A673 (cell line): ENCODE measurements at regions not wholly inside any gene's neighbourhood (a gene's known extent, or its start where the extent isn't known, plus 50 kb on each side); places are given as distances from the start of the nearest gene placed in this dataset.

ENCODE experiments used
- BruUV-seq: library from RNA; stranded (reverse); fragments of 400-500 nt; replicated peaks from 2 replicates; lab custom pipeline; 2021; lab: Mats Ljungman, UMichigan
- CTCF ChIA-PET: fragments of 300-600 bp; sonication (Branson Sonifier 250); formaldehyde crosslinking; loops from one replicate; lab custom pipeline; 2022; ENCODE audit warnings: antibody characterized with exemption; lab: Charles Lee
- POLR2A ChIA-PET: fragments of 300-600 bp; sonication (Branson Sonifier 250); formaldehyde crosslinking; loops from one replicate; lab custom pipeline; 2022; ENCODE audit warnings: antibody characterized with exemption; ENCODE audit not compliant: low non-redundant PET; lab: Charles Lee
- DNase-seq: peaks from one replicate; pipeline ENCODE4 v3.0.0-alpha.2; 2015; ENCODE audit warnings: low spot score
- H3K27ac ChIP-seq: fragments of 200-600 bp; sonication (generic); 2 replicates; pipeline ENCODE4 v1.5.1; 2016; ENCODE audit warnings: mixed run types, low read depth, mild to moderate bottlenecking, mixed read lengths, antibody characterized with exemption, low read length; ENCODE audit not compliant: poor library complexity, severe bottlenecking
- H3K27me3 ChIP-seq: fragments of 200-600 bp; sonication (generic); replicated peaks from 2 replicates; pipeline ENCODE4 v1.6.1; 2017; ENCODE audit warnings: mixed run types, low read depth, mild to moderate bottlenecking, mixed read lengths, antibody characterized with exemption, low read length; ENCODE audit not compliant: insufficient read depth, poor library complexity
- H3K36me3 ChIP-seq: fragments of 200-600 bp; sonication (generic); 2 replicates; pipeline ENCODE4 v1.6.1; 2016; ENCODE audit warnings: mixed run types, mild to moderate bottlenecking, mixed read lengths, antibody characterized with exemption, low read length; ENCODE audit not compliant: insufficient read depth, poor library complexity, severe bottlenecking
- H3K4me1 ChIP-seq: fragments of 200-600 bp; sonication (generic); 2 replicates; pipeline ENCODE4 v1.6.1; 2017; ENCODE audit warnings: mixed run types, mild to moderate bottlenecking, mixed read lengths, antibody characterized with exemption, low read length; ENCODE audit not compliant: insufficient read depth, poor library complexity, severe bottlenecking
- H3K4me3 ChIP-seq: fragments of 200-600 bp; sonication (generic); 2 replicates; pipeline ENCODE4 v1.5.1; 2016; ENCODE audit warnings: low read depth, mixed run types, mild to moderate bottlenecking, mixed read lengths, low read length; ENCODE audit not compliant: poor library complexity, severe bottlenecking
- H3K9me3 ChIP-seq: fragments of 200-600 bp; sonication (generic); 2 replicates; pipeline ENCODE4 v1.6.1; 2016; ENCODE audit warnings: mixed run types, low read depth, mild to moderate bottlenecking, mixed read lengths, antibody characterized with exemption, low read length; ENCODE audit not compliant: poor library complexity, severe bottlenecking
- EZH2 ChIP-seq: fragments of 200-600 bp; sonication (generic); IDR thresholded peaks from 2 replicates; pipeline ENCODE4 v1.6.1; 2017; ENCODE audit warnings: borderline replicate concordance, low read depth, mild to moderate bottlenecking, mixed read lengths, antibody characterized with exemption, low read length; ENCODE audit not compliant: poor library complexity, severe bottlenecking
- intact Hi-C: fragments of 100-400 bp; cut with micrococcal nuclease; formaldehyde crosslinking; loops from one replicate; pipeline ENCODE4 v1.10.0; 2022; ENCODE audit not compliant: unreplicated experiment
- TF ChIP-seq, protein P1 (sequence below): fragments of 300-800, 200-600 bp; sonication (generic); conservative IDR thresholded peaks from 2 replicates; pipeline ENCODE4 v1.5.1; 2017; ENCODE audit warnings: low read depth, mild to moderate bottlenecking, antibody characterized with exemption, low read length, moderate library complexity, mixed read lengths

DNA sequence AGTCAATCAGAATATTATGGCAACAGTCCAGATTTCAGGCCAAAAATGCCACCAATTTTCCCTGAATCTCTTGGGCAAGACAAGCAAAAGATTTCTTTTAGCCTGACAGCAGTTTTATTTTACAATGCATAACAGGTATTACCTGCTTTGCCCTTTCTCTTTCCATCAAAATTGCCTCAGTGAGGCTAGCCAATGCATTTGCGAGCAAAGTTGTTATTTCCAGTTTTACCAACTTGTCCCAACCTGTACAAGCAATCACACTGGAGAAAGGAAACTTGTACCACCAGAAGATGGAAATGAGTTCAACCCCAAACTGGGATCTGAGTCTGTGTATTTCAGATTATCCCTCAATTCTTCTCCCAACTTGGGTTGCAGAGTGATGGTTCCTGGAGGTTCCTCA is 279.9 kb upstream of the CDYL start:
- peaks cover 4% of the 10 kb centered on the region for H3K27me3 ChIP-seq
- H3K9me3 ChIP-seq = no peaks in the 10 kb centered on the region
- no peak for DNase-seq
- intact Hi-C loops = no loop called here
- H3K27ac ChIP-seq = no peak overlapping the region
- TF ChIP-seq, protein P1, sequence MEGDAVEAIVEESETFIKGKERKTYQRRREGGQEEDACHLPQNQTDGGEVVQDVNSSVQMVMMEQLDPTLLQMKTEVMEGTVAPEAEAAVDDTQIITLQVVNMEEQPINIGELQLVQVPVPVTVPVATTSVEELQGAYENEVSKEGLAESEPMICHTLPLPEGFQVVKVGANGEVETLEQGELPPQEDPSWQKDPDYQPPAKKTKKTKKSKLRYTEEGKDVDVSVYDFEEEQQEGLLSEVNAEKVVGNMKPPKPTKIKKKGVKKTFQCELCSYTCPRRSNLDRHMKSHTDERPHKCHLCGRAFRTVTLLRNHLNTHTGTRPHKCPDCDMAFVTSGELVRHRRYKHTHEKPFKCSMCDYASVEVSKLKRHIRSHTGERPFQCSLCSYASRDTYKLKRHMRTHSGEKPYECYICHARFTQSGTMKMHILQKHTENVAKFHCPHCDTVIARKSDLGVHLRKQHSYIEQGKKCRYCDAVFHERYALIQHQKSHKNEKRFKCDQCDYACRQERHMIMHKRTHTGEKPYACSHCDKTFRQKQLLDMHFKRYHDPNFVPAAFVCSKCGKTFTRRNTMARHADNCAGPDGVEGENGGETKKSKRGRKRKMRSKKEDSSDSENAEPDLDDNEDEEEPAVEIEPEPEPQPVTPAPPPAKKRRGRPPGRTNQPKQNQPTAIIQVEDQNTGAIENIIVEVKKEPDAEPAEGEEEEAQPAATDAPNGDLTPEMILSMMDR = no peak
- no peak for TF ChIP-seq EZH2
- H3K36me3 ChIP-seq = no peaks in the 10 kb centered on the region
- H3K4me1 ChIP-seq = no peaks in the 10 kb centered on the region
- no peak overlapping the region for H3K4me3 ChIP-seq
- CTCF ChIA-PET = no interaction called here
- no TSS peak for BruUV-seq
- POLR2A ChIA-PET = no interaction called here

DNA sequence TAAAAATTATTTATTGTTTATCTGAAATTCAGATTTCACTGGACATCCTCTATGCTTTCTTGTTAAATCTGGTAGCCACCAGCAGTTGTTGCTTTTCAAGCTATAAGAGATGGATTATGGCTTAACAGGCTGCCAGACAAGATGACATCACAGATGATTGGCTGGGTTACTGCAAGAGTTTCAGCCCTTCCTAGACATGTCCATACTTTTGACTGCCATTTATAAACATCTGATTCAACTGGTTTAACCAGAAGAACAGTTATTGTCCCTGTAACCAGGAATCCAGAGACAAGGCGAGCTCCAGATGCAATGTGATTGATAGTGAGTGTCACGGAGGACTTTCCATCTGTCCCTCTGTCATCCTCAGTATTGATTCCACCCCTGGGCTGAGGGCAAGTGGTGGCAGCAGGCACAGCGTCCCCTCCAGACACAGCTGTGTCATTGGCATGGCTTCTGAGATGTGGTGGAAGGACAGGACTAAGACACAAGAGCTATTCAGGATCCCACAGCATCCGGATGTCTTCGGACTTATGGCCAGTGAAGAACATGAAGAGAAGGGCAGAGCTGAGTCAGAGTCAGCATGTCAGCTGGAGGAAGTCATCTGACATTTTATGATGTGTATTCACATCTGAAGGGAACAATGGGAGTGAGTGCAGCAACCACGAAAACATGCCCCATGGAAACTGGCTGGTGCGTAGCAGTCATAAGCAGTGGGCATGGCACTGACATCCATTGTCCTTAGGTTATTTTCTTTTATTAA is 284.5 kb upstream of the CDYL start:
- no TSS peak for BruUV-seq
- ChIA-PET POLR2A (no interaction called here), CTCF (no interaction called here)
- TF ChIP-seq, protein P1 = no peak
- no peak for TF ChIP-seq EZH2
- H3K36me3 ChIP-seq = no peaks in the 10 kb centered on the region
- intact Hi-C loops = no loop called here
- H3K4me1 ChIP-seq = no peaks in the 10 kb centered on the region
- H3K27me3 ChIP-seq = no peaks in the 10 kb centered on the region
- no peak for DNase-seq
- H3K9me3 ChIP-seq = peaks cover 12% of the 10 kb centered on the region
- H3K4me3 ChIP-seq = no peak overlapping the region
- no peak overlapping the region for H3K27ac ChIP-seq

DNA sequence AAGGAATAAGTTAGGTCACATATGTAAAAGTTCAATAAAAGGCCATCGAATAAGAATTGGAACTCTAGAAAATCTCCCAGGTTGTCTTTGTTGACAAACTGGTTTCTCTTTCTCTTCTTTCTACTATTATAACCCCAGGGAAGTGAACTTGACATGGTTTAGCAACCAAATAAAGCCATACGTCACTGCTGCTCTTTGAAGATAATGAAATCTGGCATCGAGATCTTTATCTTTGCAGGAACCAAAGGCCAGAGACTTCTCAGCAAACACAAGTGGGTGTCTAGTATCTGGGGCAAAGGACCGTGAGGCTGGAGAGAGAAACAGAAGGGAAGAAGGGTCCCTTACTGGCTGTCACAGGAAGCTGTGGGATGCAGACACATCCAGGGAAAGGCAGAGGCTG is 286.7 kb upstream of the CDYL start:
- peaks cover 12% of the 10 kb centered on the region for H3K9me3 ChIP-seq
- ChIA-PET POLR2A (no interaction called here), CTCF (no interaction called here)
- intact Hi-C loops = no loop called here
- H3K4me3 ChIP-seq = no peak overlapping the region
- no peak for TF ChIP-seq EZH2
- TF ChIP-seq, protein P1 = no peak
- no peaks in the 10 kb centered on the region for H3K4me1 ChIP-seq
- H3K36me3 ChIP-seq = no peaks in the 10 kb centered on the region
- no peak overlapping the region for H3K27ac ChIP-seq
- no peak for DNase-seq
- BruUV-seq = no TSS peak
- no peaks in the 10 kb centered on the region for H3K27me3 ChIP-seq
